Panc1 (cell line): ENCODE measurements at regions not wholly inside any gene's neighbourhood (a gene's known extent, or its start where the extent isn't known, plus 50 kb on each side); places are given as distances from the start of the nearest gene placed in this dataset.

Experiments
- ATAC-seq: fragments of 200-7000 bp; cut with Tn5 transposase; 2 replicates; pipeline ENCODE4 v1.9.1; 2020; ENCODE audit warnings: mild to moderate bottlenecking, moderate library complexity
- BruUV-seq: library from RNA; stranded (reverse); fragments of 400-500 nt; replicated peaks from 2 replicates; lab custom pipeline; 2021; lab: Mats Ljungman, UMichigan
- CTCF ChIA-PET: fragments of 300-600 bp; sonication (Branson Sonifier 250); formaldehyde crosslinking; loops from one replicate; lab custom pipeline; 2022; ENCODE audit warnings: antibody characterized with exemption; lab: Charles Lee
- POLR2A ChIA-PET: fragments of 300-600 bp; sonication (Branson Sonifier 250); formaldehyde crosslinking; loops from one replicate; lab custom pipeline; 2022; ENCODE audit warnings: antibody characterized with exemption; lab: Charles Lee
- DNase-seq: peaks from one replicate; pipeline ENCODE4 v3.0.0-alpha.2; 2010; ENCODE audit warnings: low read depth, low spot score
- H3K27ac ChIP-seq: 2 replicates; pipeline ENCODE4 v1.5.1; 2011; ENCODE audit warnings: mild to moderate bottlenecking, low read length, inconsistent platforms
- H3K27me3 ChIP-seq: fragments of 200-500 bp; sonication (Bioruptor generic); 2 replicates; pipeline ENCODE4 v1.6.0; 2014; ENCODE audit warnings: low read length, inconsistent platforms; ENCODE audit not compliant: control insufficient read depth, insufficient read depth
- H3K36me3 ChIP-seq: fragments of 200-500 bp; sonication (Bioruptor generic); 2 replicates; pipeline ENCODE4 v1.5.1; 2014; ENCODE audit warnings: inconsistent platforms, mild to moderate bottlenecking, low read length, moderate library complexity; ENCODE audit not compliant: control insufficient read depth, insufficient read depth
- H3K4me1 ChIP-seq: 2 replicates; pipeline ENCODE4 v1.5.1; 2011; ENCODE audit warnings: inconsistent platforms, mild to moderate bottlenecking, low read length, moderate library complexity; ENCODE audit not compliant: control insufficient read depth, insufficient read depth
- H3K4me3 ChIP-seq, 2 experiments: 2 replicates each; pipeline ENCODE4 v1.5.1; 2011 to 2012; ENCODE audit warnings: low read depth in 2 of 2, low read length in 2 of 2, mild to moderate bottlenecking in 2 of 2, inconsistent platforms in 1 of 2, moderate library complexity in 1 of 2
- H3K9me3 ChIP-seq: fragments of 200-500 bp; sonication (Bioruptor generic); 2 replicates; pipeline ENCODE4 v1.5.1; 2014; ENCODE audit warnings: low read depth, mild to moderate bottlenecking, inconsistent platforms, low read length, moderate library complexity; ENCODE audit not compliant: control insufficient read depth, insufficient read depth
- CTCF ChIP-seq: fragments of 450-650 bp; IDR thresholded peaks from 2 replicates; pipeline ENCODE4 v1.5.1; 2017; ENCODE audit warnings: mild to moderate bottlenecking
- POLR2AphosphoS5 ChIP-seq: IDR thresholded peaks from 2 replicates; pipeline ENCODE4 v1.6.1; 2012; ENCODE audit warnings: mild to moderate bottlenecking, low read depth, low read length, moderate library complexity
- SIN3A ChIP-seq: IDR thresholded peaks from 2 replicates; pipeline ENCODE4 v1.6.1; 2012; ENCODE audit warnings: low read depth, mild to moderate bottlenecking, low read length, moderate library complexity, borderline replicate concordance; ENCODE audit not compliant: insufficient read depth
- TCF7L2 ChIP-seq: IDR thresholded peaks from 2 replicates; pipeline ENCODE4 v1.6.1; 2011; ENCODE audit warnings: mild to moderate bottlenecking, low read depth, low read length, inconsistent platforms
- in situ Hi-C: cut with HindIII; loops from 2 replicates; pipeline ENCODE4 v1.10.0; 2016; ENCODE audit warnings: low sequenced_read_pairs, low pct_unique_long_range_greater_than_20kb
- intact Hi-C: fragments of 100-400 bp; cut with micrococcal nuclease; formaldehyde crosslinking; loops from one replicate; pipeline ENCODE4 v1.10.0; 2022; ENCODE audit not compliant: unreplicated experiment
- TF ChIP-seq, protein P1 (sequence below), 2 experiments: IDR thresholded peaks; 2 replicates each; pipeline ENCODE4 v1.6.1; 2011 to 2012; ENCODE audit warnings: low read depth in 2 of 2, control low read depth in 1 of 2, low read length in 1 of 2, mild to moderate bottlenecking in 1 of 2, moderate library complexity in 1 of 2; ENCODE audit not compliant: insufficient read depth in 1 of 2

GRCh38 chrX:82765811-82766210, 742.3 kb upstream of the POU3F4 start:
- Histone ChIP-seq H3K27me3 (no peaks in the 10 kb centered on the region), H3K36me3 (no peaks in the 10 kb centered on the region), H3K27ac (no peak overlapping the region), H3K9me3 (no peaks in the 10 kb centered on the region), H3K4me3 (no peak overlapping the region), H3K4me1 (no peaks in the 10 kb centered on the region)
- CTCF ChIA-PET = no interaction called here
- BruUV-seq = no TSS peak
- DNase-seq = no peak
- in situ Hi-C loops = no loop called here
- intact Hi-C loops = no loop called here
- no peak for TF ChIP-seq CTCF
- TF ChIP-seq TCF7L2 = no peak
- no peak for TF ChIP-seq SIN3A
- TF ChIP-seq, protein P1, sequence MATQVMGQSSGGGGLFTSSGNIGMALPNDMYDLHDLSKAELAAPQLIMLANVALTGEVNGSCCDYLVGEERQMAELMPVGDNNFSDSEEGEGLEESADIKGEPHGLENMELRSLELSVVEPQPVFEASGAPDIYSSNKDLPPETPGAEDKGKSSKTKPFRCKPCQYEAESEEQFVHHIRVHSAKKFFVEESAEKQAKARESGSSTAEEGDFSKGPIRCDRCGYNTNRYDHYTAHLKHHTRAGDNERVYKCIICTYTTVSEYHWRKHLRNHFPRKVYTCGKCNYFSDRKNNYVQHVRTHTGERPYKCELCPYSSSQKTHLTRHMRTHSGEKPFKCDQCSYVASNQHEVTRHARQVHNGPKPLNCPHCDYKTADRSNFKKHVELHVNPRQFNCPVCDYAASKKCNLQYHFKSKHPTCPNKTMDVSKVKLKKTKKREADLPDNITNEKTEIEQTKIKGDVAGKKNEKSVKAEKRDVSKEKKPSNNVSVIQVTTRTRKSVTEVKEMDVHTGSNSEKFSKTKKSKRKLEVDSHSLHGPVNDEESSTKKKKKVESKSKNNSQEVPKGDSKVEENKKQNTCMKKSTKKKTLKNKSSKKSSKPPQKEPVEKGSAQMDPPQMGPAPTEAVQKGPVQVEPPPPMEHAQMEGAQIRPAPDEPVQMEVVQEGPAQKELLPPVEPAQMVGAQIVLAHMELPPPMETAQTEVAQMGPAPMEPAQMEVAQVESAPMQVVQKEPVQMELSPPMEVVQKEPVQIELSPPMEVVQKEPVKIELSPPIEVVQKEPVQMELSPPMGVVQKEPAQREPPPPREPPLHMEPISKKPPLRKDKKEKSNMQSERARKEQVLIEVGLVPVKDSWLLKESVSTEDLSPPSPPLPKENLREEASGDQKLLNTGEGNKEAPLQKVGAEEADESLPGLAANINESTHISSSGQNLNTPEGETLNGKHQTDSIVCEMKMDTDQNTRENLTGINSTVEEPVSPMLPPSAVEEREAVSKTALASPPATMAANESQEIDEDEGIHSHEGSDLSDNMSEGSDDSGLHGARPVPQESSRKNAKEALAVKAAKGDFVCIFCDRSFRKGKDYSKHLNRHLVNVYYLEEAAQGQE (IDR thresholded peaks at IDR 0.05; ENCODE audit: insufficient read depth in 1 of 2, low read depth in 2 of 2, low read length in 1 of 2) = no peak
- TF ChIP-seq POLR2AphosphoS5 = no peak
- POLR2A ChIA-PET = no interaction called here
- no peak for ATAC-seq

DNA sequence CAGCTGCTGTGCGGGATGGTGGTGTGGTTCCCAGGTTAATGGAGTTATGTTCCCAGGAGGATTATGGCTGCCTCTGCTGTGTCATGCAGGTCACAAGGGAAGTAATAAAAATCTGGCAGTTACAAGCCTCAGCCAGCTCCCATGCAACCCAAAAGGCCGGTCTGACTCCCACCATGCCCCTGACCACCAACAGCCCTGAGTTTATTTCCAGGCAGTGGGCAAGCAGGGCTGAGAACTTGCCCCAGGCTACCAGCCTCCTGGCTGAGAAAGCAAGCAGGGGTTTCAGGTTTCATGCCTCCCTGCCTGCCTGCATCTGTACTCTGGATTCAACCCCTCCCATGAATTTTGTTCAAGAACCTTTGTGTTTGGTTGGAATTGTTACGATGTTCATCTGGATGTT, 732.7 kb upstream of the POU3F4 start:
- H3K27me3 ChIP-seq = no peaks in the 10 kb centered on the region
- ATAC-seq = no peak
- ChIA-PET POLR2A (no interaction called here), CTCF (no interaction called here)
- in situ Hi-C loops = no loop called here
- TF ChIP-seq, protein P1 (IDR thresholded peaks at IDR 0.05; ENCODE audit: insufficient read depth in 1 of 2, low read depth in 2 of 2, low read length in 1 of 2) = no peak
- TF ChIP-seq POLR2AphosphoS5 = no peak
- no peak for TF ChIP-seq SIN3A
- TF ChIP-seq CTCF = no peak
- no peak for TF ChIP-seq TCF7L2
- no TSS peak for BruUV-seq
- no peak overlapping the region for H3K27ac ChIP-seq
- no peaks in the 10 kb centered on the region for H3K9me3 ChIP-seq
- no peaks in the 10 kb centered on the region for H3K4me1 ChIP-seq
- H3K4me3 ChIP-seq = no peak overlapping the region
- DNase-seq = no peak
- intact Hi-C loops = no loop called here
- no peaks in the 10 kb centered on the region for H3K36me3 ChIP-seq
